ENCODE measurements at regions not wholly inside any gene's neighbourhood (a gene's known extent, or its start where the extent isn't known, plus 50 kb on each side); places are given as distances from the start of the nearest gene placed in this dataset.

DNA sequence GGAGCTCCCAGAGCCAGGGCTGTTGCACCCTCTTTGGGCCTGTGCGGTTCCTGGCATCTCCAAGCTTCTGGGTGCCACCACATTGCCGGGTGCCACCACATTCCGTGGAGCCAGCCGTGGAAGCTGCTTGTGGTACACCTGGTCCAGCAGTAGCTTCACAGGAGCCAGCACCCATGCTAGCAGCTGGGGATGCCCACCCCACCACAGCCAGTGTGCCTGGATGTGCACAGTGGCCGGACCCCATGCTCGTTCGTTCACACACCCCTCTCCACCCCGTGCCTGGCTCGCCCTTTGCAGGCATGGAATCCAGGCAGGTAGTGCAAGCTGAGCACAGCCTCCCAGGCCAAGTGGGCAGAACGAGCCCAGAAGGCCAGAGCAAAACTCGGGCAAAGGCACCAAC is 1029.8 kb upstream of the GBE1 start:
- TF ChIP-seq EZH2 (IDR thresholded peaks at IDR 0.05; ENCODE audit: insufficient read depth, poor library complexity, severe bottlenecking) (no peak), EZH2phosphoT487 (IDR thresholded peaks at IDR 0.05; ENCODE audit: insufficient read depth, low read depth) (no peak)
